Liver (tissue), 3 donors: ENCODE measurements at regions not wholly inside any gene's neighbourhood (a gene's known extent, or its start where the extent isn't known, plus 50 kb on each side); places are given as distances from the start of the nearest gene placed in this dataset.

Source experiments
- CTCF ChIP-seq: fragments of 150-350 bp; IDR thresholded peaks from 2 replicates; pipeline ENCODE4 v1.5.1; 2017; ENCODE audit warnings: improper control_type of control experiment, low read depth, low read length; ENCODE audit not compliant: missing input control
- JUND ChIP-seq, 2 donors: IDR thresholded peaks; 2 replicates each; pipeline ENCODE4 v1.6.1; 2016; ENCODE audit warnings: antibody characterized with exemption in 2 of 2
- MAX ChIP-seq: IDR thresholded peaks from 2 replicates; pipeline ENCODE4 v1.6.1; 2016; ENCODE audit warnings: antibody characterized with exemption
- RAD21 ChIP-seq, 2 donors: IDR thresholded peaks; 2 replicates each; pipeline ENCODE4 v1.6.1; 2016; ENCODE audit warnings: antibody characterized with exemption in 2 of 2, mild to moderate bottlenecking in 2 of 2
- REST ChIP-seq: IDR thresholded peaks from 2 replicates; pipeline ENCODE4 v1.6.1; 2016; ENCODE audit warnings: antibody characterized with exemption, mild to moderate bottlenecking
- donor health status: healthy.
- donor health status: healthy.

- no peak for TF ChIP-seq MAX
- TF ChIP-seq JUND (IDR thresholded peaks at IDR 0.05), result no peak
- TF ChIP-seq CTCF, result no peak
- no peak for TF ChIP-seq REST
- no peak for TF ChIP-seq RAD21 (IDR thresholded peaks at IDR 0.05)
Observed at GRCh38 chr2:205848601-205849000, 166.3 kb downstream of the NRP2 start.
